SK-N-SH (cell line): ENCODE measurements at regions not wholly inside any gene's neighbourhood (a gene's known extent, or its start where the extent isn't known, plus 50 kb on each side); places are given as distances from the start of the nearest gene placed in this dataset.

Source experiments
- CTCF ChIA-PET: fragments of 300-600, 350-600 bp; formaldehyde crosslinking; extraction: SDS; loops from one replicate; lab custom pipeline; 2021; lab: Yijun Ruan, JAX
- POLR2A ChIA-PET: fragments of 350-600 bp; sonication (Branson Sonifier 250); formaldehyde crosslinking; extraction: SDS; loops from one replicate; lab custom pipeline; 2020; ENCODE audit warnings: antibody characterized with exemption, inconsistent platforms; lab: Yijun Ruan, JAX
- DNase-seq: peaks from one replicate; pipeline ENCODE4 v3.0.0; 2012
- H2AFZ ChIP-seq: fragments of 200-600 bp; sonication (generic); 2 replicates; pipeline ENCODE4 v1.8.1; 2016; ENCODE audit warnings: antibody characterized with exemption, mild to moderate bottlenecking, low read depth
- H3F3A ChIP-seq: fragments of 200-600 bp; sonication (generic); replicated peaks from 2 replicates; pipeline ENCODE3; 2016; ENCODE audit warnings: antibody characterized with exemption, mild to moderate bottlenecking; ENCODE audit not compliant: insufficient read depth
- H3K27ac ChIP-seq, 2 experiments: fragments of 200-500 bp in 1 of 2; fragments of 200-600 bp in 1 of 2; sonication (Bioruptor generic) in 1 of 2; sonication (generic), shearing (Covaris generic) in 1 of 2; 2 replicates each; pipeline versions ENCODE4 v1.5.1 to v1.6.1; 2014 to 2016; ENCODE audit warnings: low read depth in 2 of 2, inconsistent platforms in 1 of 2, low read length in 1 of 2, mild to moderate bottlenecking in 1 of 2, mixed read lengths in 1 of 2
- H3K27me3 ChIP-seq: fragments of 200-600 bp; sonication (generic), shearing (Covaris generic); 2 replicates; pipeline ENCODE4 v1.6.1; 2016; ENCODE audit warnings: mixed run types; ENCODE audit not compliant: insufficient read depth
- H3K36me3 ChIP-seq, 2 experiments: fragments of 200-500 bp in 1 of 2; fragments of 200-600 bp in 1 of 2; sonication (Bioruptor generic) in 1 of 2; sonication (generic) in 1 of 2; replicated peaks in 1 of 2; 2 replicates each; pipeline versions ENCODE3 to v1.5.1; 2014 to 2016; ENCODE audit warnings: low read length in 1 of 2, mild to moderate bottlenecking in 1 of 2; ENCODE audit not compliant: insufficient read depth in 2 of 2, control insufficient read depth in 1 of 2
- H3K4me1 ChIP-seq, 2 experiments: fragments of 200-500 bp in 1 of 2; fragments of 200-600 bp in 1 of 2; sonication (Bioruptor generic) in 1 of 2; sonication (generic), shearing (Covaris generic) in 1 of 2; 2 replicates each; pipeline versions ENCODE4 v1.5.1 to v1.6.1; 2014 to 2016; ENCODE audit warnings: low read depth in 1 of 2, low read length in 1 of 2, mixed run types in 1 of 2; ENCODE audit not compliant: insufficient read depth in 2 of 2, control insufficient read depth in 1 of 2
- H3K4me2 ChIP-seq: fragments of 200-600 bp; sonication (generic), shearing (Covaris generic); 2 replicates; pipeline ENCODE4 v1.6.1; 2017; ENCODE audit warnings: mixed run types
- H3K4me3 ChIP-seq, 2 experiments: fragments of 200-500 bp in 1 of 2; fragments of 200-600 bp in 1 of 2; sonication (Bioruptor generic) in 1 of 2; sonication (generic), shearing (Covaris generic) in 1 of 2; 2 replicates each; pipeline versions ENCODE4 v1.5.1 to v1.8.1; 2014 to 2016; ENCODE audit warnings: low read depth in 2 of 2, inconsistent platforms in 1 of 2, low read length in 1 of 2, mild to moderate bottlenecking in 1 of 2, mixed read lengths in 1 of 2, moderate library complexity in 1 of 2
- H3K79me2 ChIP-seq: fragments of 200-600 bp; sonication (generic); 2 replicates; pipeline ENCODE4 v1.8.1; 2017; ENCODE audit warnings: mild to moderate bottlenecking; ENCODE audit not compliant: insufficient read depth
- H3K9ac ChIP-seq: fragments of 200-600 bp; sonication (generic); 2 replicates; pipeline ENCODE4 v1.6.1; 2017; ENCODE audit warnings: mixed run types
- H3K9me2 ChIP-seq: fragments of 200-600 bp; sonication (generic); 2 replicates; pipeline ENCODE4 v1.6.1; 2017; ENCODE audit warnings: mixed run types
- H3K9me3 ChIP-seq: fragments of 200-600 bp; sonication (generic); 2 replicates; pipeline ENCODE4 v1.6.1; 2017; ENCODE audit warnings: mixed run types, mild to moderate bottlenecking, moderate library complexity
- H4K20me1 ChIP-seq: fragments of 200-600 bp; sonication (generic); 2 replicates; pipeline ENCODE4 v1.6.1; 2017; ENCODE audit warnings: mild to moderate bottlenecking, mixed run types; ENCODE audit not compliant: insufficient read depth
- FOSL2 ChIP-seq: IDR thresholded peaks from 2 replicates; pipeline ENCODE4 v1.4.0; 2012; ENCODE audit warnings: low read depth, mild to moderate bottlenecking, moderate library complexity, borderline replicate concordance
- FOXJ3 ChIP-seq: sonication (generic); formaldehyde crosslinking; IDR thresholded peaks from 2 replicates; pipeline ENCODE4 v1.5.1; 2020; ENCODE audit warnings: mild to moderate bottlenecking, missing genetic modification reagents
- FOXM1 ChIP-seq: IDR thresholded peaks from 2 replicates; pipeline ENCODE4 v1.4.0; 2012; ENCODE audit warnings: low read depth, mild to moderate bottlenecking
- NFIC ChIP-seq: IDR thresholded peaks from 2 replicates; pipeline ENCODE4 v1.4.0; 2012; ENCODE audit warnings: borderline replicate concordance
- RAD21 ChIP-seq: IDR thresholded peaks from 2 replicates; pipeline ENCODE4 v1.6.1; 2012; ENCODE audit warnings: mild to moderate bottlenecking, low read length
- RFX5 ChIP-seq: IDR thresholded peaks from 2 replicates; pipeline ENCODE4 v1.6.1; 2012; ENCODE audit warnings: mild to moderate bottlenecking, improper control_type of control experiment, low read length
- SIN3A ChIP-seq: IDR thresholded peaks from 2 replicates; pipeline ENCODE4 v1.6.1; 2012; ENCODE audit warnings: low read depth, mild to moderate bottlenecking, low read length, moderate library complexity, borderline replicate concordance
- SMC3 ChIP-seq: IDR thresholded peaks from 2 replicates; pipeline ENCODE4 v1.6.1; 2012; ENCODE audit warnings: low read depth, low read length, improper control_type of control experiment
- TAF1 ChIP-seq: IDR thresholded peaks from 2 replicates; pipeline ENCODE4 v1.6.1; 2012; ENCODE audit warnings: low read depth, mild to moderate bottlenecking, low read length, moderate library complexity, borderline replicate concordance
- TCF12 ChIP-seq: IDR thresholded peaks from 2 replicates; pipeline ENCODE4 v1.4.0; 2012
- USF2 ChIP-seq: fragments of 150-350 bp; IDR thresholded peaks from 2 replicates; pipeline ENCODE4 v1.6.1; 2017; ENCODE audit warnings: antibody characterized with exemption, low read length, low read depth, borderline replicate concordance
- WGBS: methylation state at CpG from one replicate; pipeline ENCODE4 v1.1.6; 2017; ENCODE audit warnings: low lambda C conversion rate; 5-methylcytosine and 5-hydroxymethylcytosine counted together

GRCh38 chr2:176907341-176907740 is 305.3 kb upstream of the HNRNPA3 start:
- Histone ChIP-seq H3K79me2 (no peaks in the 10 kb centered on the region), H3K4me1 (no peaks in the 10 kb centered on the region), H3K4me2 (no peak overlapping the region), H3K27ac (no peak overlapping the region), H3F3A (no peaks in the 10 kb centered on the region), H3K4me3 (no peak overlapping the region), H3K36me3 (no peaks in the 10 kb centered on the region), H3K9me2 (no peaks in the 10 kb centered on the region), H3K9ac (no peak overlapping the region), H4K20me1 (no peaks in the 10 kb centered on the region), H3K9me3 (no peaks in the 10 kb centered on the region), H3K27me3 (no peaks in the 10 kb centered on the region), H2AFZ (no peak overlapping the region)
- ChIA-PET CTCF (interaction anchor here (1.5 kb wide), 1 partner anchor 8 kb away, joined by 3 read pairs; no protein-coding TSS in a partner anchor), POLR2A (no interaction called here)
- TF ChIP-seq RAD21: no peak
- 25% methylated on average over 3 of the region's 3 CpGs for WGBS
- no peak for DNase-seq

GRCh38 chr2:176910828-176911227 is 301.8 kb upstream of the HNRNPA3 start:
- ChIA-PET CTCF (interaction anchor here (1.3 to 1.6 kb wide), 2 partner anchors 8 to 237 kb away, joined by 4 read pairs; no protein-coding TSS in a partner anchor), POLR2A (no interaction called here)
- no peaks in the 10 kb centered on the region for H3F3A ChIP-seq
- H3K27me3 ChIP-seq: no peaks in the 10 kb centered on the region
- 15% methylated on average over 3 of the region's 3 CpGs for WGBS
- no peak overlapping the region for H2AFZ ChIP-seq
- no peaks in the 10 kb centered on the region for H3K79me2 ChIP-seq
- no peak overlapping the region for H3K9ac ChIP-seq
- no peaks in the 10 kb centered on the region for H4K20me1 ChIP-seq
- H3K9me2 ChIP-seq: no peaks in the 10 kb centered on the region
- H3K4me3 ChIP-seq: no peak overlapping the region
- no peaks in the 10 kb centered on the region for H3K36me3 ChIP-seq
- H3K4me1 ChIP-seq: no peaks in the 10 kb centered on the region
- H3K27ac ChIP-seq: no peak overlapping the region
- DNase-seq: no peak
- TF ChIP-seq FOSL2 (no peak), NFIC (no peak)
- H3K9me3 ChIP-seq: no peaks in the 10 kb centered on the region
- H3K4me2 ChIP-seq: no peak overlapping the region

- no peaks in the 10 kb centered on the region for H3K9me2 ChIP-seq
- H3K27ac ChIP-seq: no peak overlapping the region
- no peak for DNase-seq
- H3K9ac ChIP-seq: no peak overlapping the region
- ChIA-PET CTCF (no interaction called here), POLR2A (no interaction called here)
- H3K79me2 ChIP-seq: no peaks in the 10 kb centered on the region
- WGBS: 43% methylated on average over 1 of the region's 1 CpG
- no peaks in the 10 kb centered on the region for H4K20me1 ChIP-seq
- no peaks in the 10 kb centered on the region for H3K36me3 ChIP-seq
- TF ChIP-seq RAD21 (no peak), FOXM1 (no peak), TCF12 (no peak), RFX5 (no peak), USF2 (no peak), FOXJ3 (CRISPR knock-in tag) (no peak), TAF1 (no peak), SMC3 (no peak), SIN3A (no peak)
- H3K4me1 ChIP-seq: no peaks in the 10 kb centered on the region
- no peaks in the 10 kb centered on the region for H3K9me3 ChIP-seq
- no peak overlapping the region for H3K4me2 ChIP-seq
- no peaks in the 10 kb centered on the region for H3K27me3 ChIP-seq
- H3K4me3 ChIP-seq: no peak overlapping the region
- H2AFZ ChIP-seq: no peak overlapping the region
- no peaks in the 10 kb centered on the region for H3F3A ChIP-seq
Measured at GRCh38 chr2:176913955-176914354, 298.6 kb upstream of the HNRNPA3 start.
